DND-41 (cell line): ENCODE measurements at regions not wholly inside any gene's neighbourhood (a gene's known extent, or its start where the extent isn't known, plus 50 kb on each side); places are given as distances from the start of the nearest gene placed in this dataset.

Experiments used
- ATAC-seq: fragments of 200-7000 bp; cut with Tn5 transposase; 3 replicates; pipeline ENCODE4 v1.9.1; 2021; ENCODE audit warnings: low read depth; ENCODE audit not compliant: insufficient read depth
- DNase-seq: peaks from one replicate; pipeline ENCODE4 v3.0.0-alpha.2; 2020
- H2AFZ ChIP-seq: 2 replicates; pipeline ENCODE4 v1.6.0; 2012; ENCODE audit warnings: low read depth, low read length
- H3K27ac ChIP-seq: 2 replicates; pipeline ENCODE4 v1.5.1; 2012; ENCODE audit warnings: low read length, inconsistent platforms
- H3K27me3 ChIP-seq: fragments of 200-600 bp; sonication (generic); 2 replicates; pipeline ENCODE4 v1.6.0; 2012; ENCODE audit warnings: low read length, mild to moderate bottlenecking, inconsistent platforms; ENCODE audit not compliant: insufficient read depth, poor library complexity
- H3K36me3 ChIP-seq: 2 replicates; pipeline ENCODE4 v1.5.1; 2012; ENCODE audit warnings: low read length, inconsistent platforms; ENCODE audit not compliant: insufficient read depth
- H3K4me1 ChIP-seq: 2 replicates; pipeline ENCODE4 v1.5.1; 2012; ENCODE audit warnings: mild to moderate bottlenecking, low read length; ENCODE audit not compliant: insufficient read depth
- H3K4me2 ChIP-seq: 2 replicates; pipeline ENCODE4 v1.6.0; 2012; ENCODE audit warnings: mild to moderate bottlenecking, moderate library complexity, low read length, inconsistent platforms; ENCODE audit not compliant: insufficient read depth
- H3K4me3 ChIP-seq, 2 experiments: fragments of 200-600 bp in 1 of 2; shearing (Covaris generic) in 1 of 2; 2 replicates each; pipeline ENCODE4 v1.5.1; 2012 to 2016; ENCODE audit warnings: inconsistent platforms in 2 of 2, low read length in 2 of 2, mild to moderate bottlenecking in 2 of 2, low read depth in 1 of 2, moderate library complexity in 1 of 2
- H3K79me2 ChIP-seq: 2 replicates; pipeline ENCODE4 v1.6.0; 2012; ENCODE audit warnings: low read length, inconsistent platforms; ENCODE audit not compliant: insufficient read depth
- H3K9ac ChIP-seq: 2 replicates; pipeline ENCODE4 v1.6.0; 2012; ENCODE audit warnings: low read depth, mild to moderate bottlenecking, inconsistent platforms, low read length, moderate library complexity
- H3K9me3 ChIP-seq: 2 replicates; pipeline ENCODE4 v1.5.1; 2012; ENCODE audit warnings: low read length, moderate library complexity, mild to moderate bottlenecking, inconsistent platforms; ENCODE audit not compliant: insufficient read depth, severe bottlenecking
- H4K20me1 ChIP-seq: 2 replicates; pipeline ENCODE4 v1.6.0; 2012; ENCODE audit warnings: low read length; ENCODE audit not compliant: insufficient read depth
- EZH2 ChIP-seq: IDR thresholded peaks from 3 replicates; pipeline ENCODE4 v1.6.1; 2012; ENCODE audit warnings: borderline replicate concordance, low read depth, mild to moderate bottlenecking, moderate library complexity, low read length, inconsistent platforms; ENCODE audit not compliant: severe bottlenecking
- TF ChIP-seq, protein P1 (sequence below): IDR thresholded peaks from 2 replicates; pipeline ENCODE4 v1.5.1; 2012; ENCODE audit warnings: borderline replicate concordance, low read length, moderate library complexity, mild to moderate bottlenecking; ENCODE audit not compliant: poor library complexity, severe bottlenecking; ENCODE audit errors: extremely low read depth

DNA sequence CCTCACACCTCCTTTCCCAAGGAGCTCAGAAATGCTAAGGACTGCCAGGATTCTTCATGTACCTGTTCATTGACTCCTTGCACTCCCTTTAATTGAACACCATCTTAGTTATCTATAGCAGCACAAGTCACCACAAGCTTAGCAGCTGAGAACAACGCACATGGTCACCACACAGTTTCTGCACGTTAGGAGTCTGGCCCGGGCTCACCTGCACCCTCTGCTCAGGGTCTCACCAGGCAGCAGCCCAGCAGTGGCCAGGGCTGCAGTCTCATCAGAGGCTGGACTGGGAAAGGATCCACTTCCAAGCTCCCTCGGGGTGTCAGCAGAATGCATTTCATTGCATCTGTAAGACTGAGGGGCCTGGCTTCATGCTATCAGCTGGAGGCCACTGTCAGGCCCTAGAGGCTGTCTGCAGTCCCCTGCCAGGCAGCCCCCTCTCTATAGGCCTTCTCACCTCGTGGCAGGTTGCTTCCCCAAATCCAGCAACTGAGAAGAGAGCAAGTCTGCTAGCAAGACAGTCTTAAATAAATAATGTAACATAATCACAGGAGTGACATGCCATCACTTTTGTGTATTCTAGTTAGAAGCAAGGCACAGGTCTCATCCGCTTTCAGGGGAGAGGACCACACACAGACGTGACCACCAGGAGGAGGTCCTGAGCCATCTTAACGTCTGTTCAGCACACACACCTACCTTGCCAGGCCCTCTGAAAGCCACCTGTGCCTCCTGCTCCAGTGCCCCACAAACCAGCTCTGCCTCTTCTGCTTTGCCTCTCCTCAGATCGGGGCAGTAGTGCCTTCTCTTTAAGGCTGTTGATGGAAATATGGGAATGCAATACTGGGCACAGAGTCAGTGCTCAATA, 165.2 kb upstream of the CST7 start:
- H2AFZ ChIP-seq, result no peak overlapping the region
- ATAC-seq, result no peak

DNA sequence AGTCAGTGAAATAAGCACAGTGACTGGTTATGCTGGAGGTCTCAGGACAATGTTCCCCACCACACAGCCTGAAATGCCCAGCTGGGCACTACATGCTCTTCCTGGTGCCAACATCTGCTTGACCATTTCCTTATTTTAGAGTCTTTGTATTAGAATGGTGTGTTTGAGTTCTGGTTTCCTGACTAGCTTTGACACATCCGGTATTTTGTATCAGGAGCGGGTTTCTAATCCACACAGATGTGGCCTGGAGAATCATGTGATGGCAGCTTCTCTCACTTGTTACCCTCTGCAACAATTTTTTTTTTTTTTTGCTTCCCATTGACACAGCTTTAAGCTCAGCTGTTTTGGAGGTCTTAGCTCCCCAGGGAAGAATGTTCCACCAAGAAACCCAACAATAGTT, 164.5 kb upstream of the CST7 start:
- Histone ChIP-seq H3K9ac (no peak overlapping the region), H3K27ac (peak overlapping the region; percentile 67), H3K4me2 (no peak overlapping the region), H2AFZ (no peak overlapping the region), H3K27me3 (no peaks in the 10 kb centered on the region), H3K79me2 (no peaks in the 10 kb centered on the region), H3K4me3 (no peak overlapping the region), H4K20me1 (no peaks in the 10 kb centered on the region), H3K36me3 (no peaks in the 10 kb centered on the region), H3K4me1 (peaks cover 41% of the 10 kb centered on the region), H3K9me3 (no peaks in the 10 kb centered on the region)
- DNase-seq (no peak), ATAC-seq (no peak)
- no peak for TF ChIP-seq EZH2
- TF ChIP-seq, protein P1, sequence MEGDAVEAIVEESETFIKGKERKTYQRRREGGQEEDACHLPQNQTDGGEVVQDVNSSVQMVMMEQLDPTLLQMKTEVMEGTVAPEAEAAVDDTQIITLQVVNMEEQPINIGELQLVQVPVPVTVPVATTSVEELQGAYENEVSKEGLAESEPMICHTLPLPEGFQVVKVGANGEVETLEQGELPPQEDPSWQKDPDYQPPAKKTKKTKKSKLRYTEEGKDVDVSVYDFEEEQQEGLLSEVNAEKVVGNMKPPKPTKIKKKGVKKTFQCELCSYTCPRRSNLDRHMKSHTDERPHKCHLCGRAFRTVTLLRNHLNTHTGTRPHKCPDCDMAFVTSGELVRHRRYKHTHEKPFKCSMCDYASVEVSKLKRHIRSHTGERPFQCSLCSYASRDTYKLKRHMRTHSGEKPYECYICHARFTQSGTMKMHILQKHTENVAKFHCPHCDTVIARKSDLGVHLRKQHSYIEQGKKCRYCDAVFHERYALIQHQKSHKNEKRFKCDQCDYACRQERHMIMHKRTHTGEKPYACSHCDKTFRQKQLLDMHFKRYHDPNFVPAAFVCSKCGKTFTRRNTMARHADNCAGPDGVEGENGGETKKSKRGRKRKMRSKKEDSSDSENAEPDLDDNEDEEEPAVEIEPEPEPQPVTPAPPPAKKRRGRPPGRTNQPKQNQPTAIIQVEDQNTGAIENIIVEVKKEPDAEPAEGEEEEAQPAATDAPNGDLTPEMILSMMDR, result no peak

More for the DNA sequence above, 165.2 kb upstream of the CST7 start:
- peaks cover 41% of the 10 kb centered on the region for H3K4me1 ChIP-seq
- H3K9ac ChIP-seq, result no peak overlapping the region
- no peak overlapping the region for H3K4me2 ChIP-seq
- H3K27me3 ChIP-seq, result no peaks in the 10 kb centered on the region
- H3K4me3 ChIP-seq, result no peak overlapping the region
- no peaks in the 10 kb centered on the region for H3K36me3 ChIP-seq
- peak; percentile 29 for DNase-seq
- TF ChIP-seq, protein P1, result peak; percentile 54
- TF ChIP-seq EZH2, result no peak
- H4K20me1 ChIP-seq, result no peaks in the 10 kb centered on the region
- peak overlapping the region; percentile 65 for H3K27ac ChIP-seq
- H3K9me3 ChIP-seq, result no peaks in the 10 kb centered on the region
- H3K79me2 ChIP-seq, result no peaks in the 10 kb centered on the region

DNA sequence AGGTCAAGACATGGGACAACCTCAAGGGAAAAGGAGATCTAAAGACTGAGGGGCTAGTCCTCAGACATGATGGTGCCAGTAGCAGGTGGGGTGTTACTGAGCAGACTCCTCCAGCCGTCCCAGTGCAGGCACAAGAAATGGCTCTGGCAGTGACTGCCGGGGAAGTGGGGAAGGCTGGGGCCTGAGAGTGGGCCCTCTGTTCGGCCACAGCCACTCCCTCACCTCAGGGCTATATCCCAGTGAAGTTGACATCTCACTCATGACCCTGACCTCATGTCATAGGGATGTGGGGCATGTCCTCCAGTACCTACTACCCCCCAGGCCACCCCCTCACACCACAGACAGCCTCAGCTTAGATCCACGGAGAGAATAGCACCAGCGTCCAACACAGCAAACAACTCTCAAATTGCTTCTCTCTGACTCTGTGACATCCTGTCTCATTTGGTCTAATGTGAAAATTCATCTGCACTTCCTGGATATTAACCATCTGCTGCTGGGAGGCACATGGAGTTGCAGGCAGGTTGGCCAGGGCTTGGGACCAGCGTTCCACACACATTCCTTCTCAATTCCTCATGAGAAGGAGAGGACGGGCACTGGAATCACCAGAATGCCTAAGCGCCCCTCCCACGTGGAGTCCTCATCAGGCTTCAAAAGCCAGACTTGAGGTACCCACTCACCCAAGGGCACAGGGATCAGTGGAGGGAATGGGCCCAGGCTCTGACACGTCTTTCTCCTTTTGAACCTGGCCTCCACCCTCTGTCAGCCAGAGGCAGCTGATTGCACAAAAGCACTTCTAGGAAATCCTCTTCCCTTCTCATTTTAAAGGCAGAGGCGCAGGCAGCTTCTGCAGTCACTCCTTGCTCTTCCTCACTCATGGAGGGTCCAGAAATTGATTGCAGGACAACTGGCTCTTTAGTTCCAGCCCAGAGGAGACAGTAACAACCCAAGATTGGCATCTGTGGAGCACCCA, 163.6 kb upstream of the CST7 start:
- Histone ChIP-seq H3K9ac (no peak overlapping the region), H3K4me1 (peaks cover 41% of the 10 kb centered on the region), H3K36me3 (no peaks in the 10 kb centered on the region), H4K20me1 (no peaks in the 10 kb centered on the region), H3K27ac (peak overlapping the region; percentile 67), H3K9me3 (no peaks in the 10 kb centered on the region), H3K79me2 (no peaks in the 10 kb centered on the region), H3K27me3 (no peaks in the 10 kb centered on the region), H3K4me2 (no peak overlapping the region; the same call in 1 of the 2 replicates), H2AFZ (peak overlapping the region; percentile 3; the same call in 1 of the 2 replicates), H3K4me3 (no peak overlapping the region)
- ATAC-seq (no peak), DNase-seq (no peak)
- no peak for TF ChIP-seq EZH2
- TF ChIP-seq, protein P1, result no peak
